HCT116 (cell line): ENCODE measurements at regions not wholly inside any gene's neighbourhood (a gene's known extent, or its start where the extent isn't known, plus 50 kb on each side); places are given as distances from the start of the nearest gene placed in this dataset.

ENCODE experiments used
- EGR1 ChIP-seq: IDR thresholded peaks from 2 replicates; pipeline ENCODE4 v1.6.1; 2012; ENCODE audit warnings: low read depth
- EZH2 ChIP-seq: fragments of 200-600 bp; sonication (generic); IDR thresholded peaks from 2 replicates; pipeline ENCODE4 v1.6.1; 2017; ENCODE audit warnings: antibody characterized with exemption, mixed run types
- EZH2phosphoT487 ChIP-seq: fragments of 200-600 bp; IDR thresholded peaks from 2 replicates; pipeline ENCODE4 v1.6.1; 2018; ENCODE audit warnings: antibody characterized with exemption, borderline replicate concordance
- POLR2A ChIP-seq: IDR thresholded peaks from 2 replicates; pipeline ENCODE4 v1.7.0; 2011; ENCODE audit warnings: borderline replicate concordance; ENCODE audit not compliant: insufficient read depth, insufficient read length; ENCODE audit errors: extremely low read depth
- SIN3A ChIP-seq: IDR thresholded peaks from 2 replicates; pipeline ENCODE4 v1.6.1; 2012; ENCODE audit warnings: low read depth
- TCF7L2 ChIP-seq: IDR thresholded peaks from 2 replicates; pipeline ENCODE4 v1.7.0; 2011; ENCODE audit warnings: borderline replicate concordance, inconsistent platforms; ENCODE audit not compliant: insufficient read depth, insufficient read length; ENCODE audit errors: extremely low read depth
- YY1 ChIP-seq: IDR thresholded peaks from 2 replicates; pipeline ENCODE4 v1.6.1; 2011; ENCODE audit warnings: low read length, low read depth, moderate library complexity, mild to moderate bottlenecking; ENCODE audit not compliant: insufficient replicate concordance; ENCODE audit errors: extremely low read depth
- ZNF274 ChIP-seq: fragments of 200-500 bp; sonication (Bioruptor generic); IDR thresholded peaks from 2 replicates; pipeline ENCODE4 v1.6.1; 2014; ENCODE audit warnings: mild to moderate bottlenecking, low read depth, low read length, inconsistent platforms
- TF ChIP-seq, protein P1 (sequence below), 3 experiments: fragments of 200-600 bp in 1 of 3; sonication (generic) in 1 of 3; IDR thresholded peaks in 2 of 3; conservative IDR thresholded peaks in 1 of 3; 2 replicates each; pipeline ENCODE4 v1.5.1; 2012 to 2017; ENCODE audit warnings: low read depth in 2 of 3, low read length in 2 of 3, antibody characterized with exemption in 1 of 3, borderline replicate concordance in 1 of 3, control low read depth in 1 of 3, mild to moderate bottlenecking in 1 of 3, mixed read lengths in 1 of 3, mixed run types in 1 of 3, moderate library complexity in 1 of 3; ENCODE audit not compliant: insufficient read depth in 1 of 3
- TF ChIP-seq, protein P2 (sequence below): IDR thresholded peaks from 2 replicates; pipeline ENCODE4 v1.6.1; 2012; ENCODE audit warnings: low read depth
- TF ChIP-seq, protein P3 (sequence below): IDR thresholded peaks from 2 replicates; pipeline ENCODE4 v1.6.1; 2012

DNA sequence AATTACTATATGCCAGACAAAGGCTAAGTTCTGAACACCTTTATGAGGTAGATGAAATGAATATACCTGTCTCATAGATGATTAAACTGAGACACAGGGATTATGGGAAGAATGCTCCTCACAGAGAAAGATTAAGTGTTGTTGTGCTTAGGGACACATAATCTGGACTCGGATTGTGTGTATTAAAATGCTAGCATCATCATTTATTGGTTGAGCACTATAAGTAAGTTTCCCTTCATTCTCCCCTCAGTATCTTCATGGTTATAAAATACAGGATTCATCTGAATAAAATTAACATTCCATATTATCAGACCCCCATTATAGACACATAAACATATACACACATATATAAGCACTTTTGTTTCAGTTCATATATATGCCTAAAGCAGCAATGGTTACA is 463.5 kb downstream of the PPP4R3C start:
- TF ChIP-seq, protein P1, sequence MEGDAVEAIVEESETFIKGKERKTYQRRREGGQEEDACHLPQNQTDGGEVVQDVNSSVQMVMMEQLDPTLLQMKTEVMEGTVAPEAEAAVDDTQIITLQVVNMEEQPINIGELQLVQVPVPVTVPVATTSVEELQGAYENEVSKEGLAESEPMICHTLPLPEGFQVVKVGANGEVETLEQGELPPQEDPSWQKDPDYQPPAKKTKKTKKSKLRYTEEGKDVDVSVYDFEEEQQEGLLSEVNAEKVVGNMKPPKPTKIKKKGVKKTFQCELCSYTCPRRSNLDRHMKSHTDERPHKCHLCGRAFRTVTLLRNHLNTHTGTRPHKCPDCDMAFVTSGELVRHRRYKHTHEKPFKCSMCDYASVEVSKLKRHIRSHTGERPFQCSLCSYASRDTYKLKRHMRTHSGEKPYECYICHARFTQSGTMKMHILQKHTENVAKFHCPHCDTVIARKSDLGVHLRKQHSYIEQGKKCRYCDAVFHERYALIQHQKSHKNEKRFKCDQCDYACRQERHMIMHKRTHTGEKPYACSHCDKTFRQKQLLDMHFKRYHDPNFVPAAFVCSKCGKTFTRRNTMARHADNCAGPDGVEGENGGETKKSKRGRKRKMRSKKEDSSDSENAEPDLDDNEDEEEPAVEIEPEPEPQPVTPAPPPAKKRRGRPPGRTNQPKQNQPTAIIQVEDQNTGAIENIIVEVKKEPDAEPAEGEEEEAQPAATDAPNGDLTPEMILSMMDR (IDR thresholded peaks at IDR 0.05 in 2 of 3, conservative IDR thresholded peaks at IDR 0.05 in 1 of 3; ENCODE audit: borderline replicate concordance in 1 of 3, insufficient read depth in 1 of 3, low read depth in 2 of 3, low read length in 2 of 3) = no peak
- TF ChIP-seq POLR2A (no peak), YY1 (no peak), EZH2 (no peak), SIN3A (no peak), ZNF274 (no peak), EZH2phosphoT487 (no peak), TCF7L2 (no peak), EGR1 (no peak)
- TF ChIP-seq, protein P2, sequence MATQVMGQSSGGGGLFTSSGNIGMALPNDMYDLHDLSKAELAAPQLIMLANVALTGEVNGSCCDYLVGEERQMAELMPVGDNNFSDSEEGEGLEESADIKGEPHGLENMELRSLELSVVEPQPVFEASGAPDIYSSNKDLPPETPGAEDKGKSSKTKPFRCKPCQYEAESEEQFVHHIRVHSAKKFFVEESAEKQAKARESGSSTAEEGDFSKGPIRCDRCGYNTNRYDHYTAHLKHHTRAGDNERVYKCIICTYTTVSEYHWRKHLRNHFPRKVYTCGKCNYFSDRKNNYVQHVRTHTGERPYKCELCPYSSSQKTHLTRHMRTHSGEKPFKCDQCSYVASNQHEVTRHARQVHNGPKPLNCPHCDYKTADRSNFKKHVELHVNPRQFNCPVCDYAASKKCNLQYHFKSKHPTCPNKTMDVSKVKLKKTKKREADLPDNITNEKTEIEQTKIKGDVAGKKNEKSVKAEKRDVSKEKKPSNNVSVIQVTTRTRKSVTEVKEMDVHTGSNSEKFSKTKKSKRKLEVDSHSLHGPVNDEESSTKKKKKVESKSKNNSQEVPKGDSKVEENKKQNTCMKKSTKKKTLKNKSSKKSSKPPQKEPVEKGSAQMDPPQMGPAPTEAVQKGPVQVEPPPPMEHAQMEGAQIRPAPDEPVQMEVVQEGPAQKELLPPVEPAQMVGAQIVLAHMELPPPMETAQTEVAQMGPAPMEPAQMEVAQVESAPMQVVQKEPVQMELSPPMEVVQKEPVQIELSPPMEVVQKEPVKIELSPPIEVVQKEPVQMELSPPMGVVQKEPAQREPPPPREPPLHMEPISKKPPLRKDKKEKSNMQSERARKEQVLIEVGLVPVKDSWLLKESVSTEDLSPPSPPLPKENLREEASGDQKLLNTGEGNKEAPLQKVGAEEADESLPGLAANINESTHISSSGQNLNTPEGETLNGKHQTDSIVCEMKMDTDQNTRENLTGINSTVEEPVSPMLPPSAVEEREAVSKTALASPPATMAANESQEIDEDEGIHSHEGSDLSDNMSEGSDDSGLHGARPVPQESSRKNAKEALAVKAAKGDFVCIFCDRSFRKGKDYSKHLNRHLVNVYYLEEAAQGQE = no peak
- TF ChIP-seq, protein P3, sequence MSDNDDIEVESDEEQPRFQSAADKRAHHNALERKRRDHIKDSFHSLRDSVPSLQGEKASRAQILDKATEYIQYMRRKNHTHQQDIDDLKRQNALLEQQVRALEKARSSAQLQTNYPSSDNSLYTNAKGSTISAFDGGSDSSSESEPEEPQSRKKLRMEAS = no peak
